ENCODE measurements at regions not wholly inside any gene's neighbourhood (a gene's known extent, or its start where the extent isn't known, plus 50 kb on each side); places are given as distances from the start of the nearest gene placed in this dataset.

DNA sequence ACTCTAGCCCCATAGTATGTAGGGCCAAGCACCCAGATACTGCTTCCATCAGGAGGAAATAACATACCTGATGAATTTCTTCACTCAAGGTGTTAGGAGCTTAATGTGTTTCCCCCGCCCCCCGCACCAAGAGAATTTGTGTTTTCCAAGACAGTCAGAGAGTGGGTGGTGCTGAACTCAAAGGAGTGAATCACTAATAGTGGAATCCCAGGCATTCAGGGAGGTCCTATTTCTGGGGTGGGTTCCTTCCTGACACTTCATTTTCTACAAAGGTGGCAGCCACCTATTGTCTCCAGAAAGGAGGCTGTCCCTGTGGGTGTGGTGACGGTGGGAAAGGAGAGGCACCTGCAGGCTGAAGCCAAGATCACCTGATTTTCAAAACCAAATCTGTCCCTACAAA lies 50.8 kb upstream of the ELF5 start:
- DNase-seq (ENCODE audit: low spot score), result no peak
- FAIRE-seq, result no peak

DNA sequence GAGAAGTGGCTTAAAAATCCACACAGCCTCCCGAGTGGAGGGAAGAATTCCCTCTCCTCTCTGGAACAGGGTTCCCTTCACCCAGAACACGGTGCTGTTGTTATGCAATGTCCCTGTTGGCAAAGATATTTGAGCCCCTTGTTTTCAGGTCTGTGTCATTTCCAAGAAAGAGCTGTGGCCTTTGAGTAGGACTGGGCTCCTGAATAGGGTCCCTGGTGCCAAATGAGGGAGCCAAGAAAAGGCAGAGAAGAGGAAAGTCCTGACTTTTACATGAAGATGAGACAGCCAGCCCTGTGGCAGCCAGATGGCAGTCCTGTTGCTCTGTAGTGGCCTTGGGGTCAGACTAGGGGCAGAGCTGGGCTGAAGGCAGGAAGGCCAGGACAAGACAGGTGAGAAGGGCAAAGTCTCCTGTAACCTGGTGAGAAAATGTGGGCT lies 51.2 kb upstream of the ELF5 start:
- FAIRE-seq (no peak), DNase-seq (ENCODE audit: low spot score) (no peak)

DNA sequence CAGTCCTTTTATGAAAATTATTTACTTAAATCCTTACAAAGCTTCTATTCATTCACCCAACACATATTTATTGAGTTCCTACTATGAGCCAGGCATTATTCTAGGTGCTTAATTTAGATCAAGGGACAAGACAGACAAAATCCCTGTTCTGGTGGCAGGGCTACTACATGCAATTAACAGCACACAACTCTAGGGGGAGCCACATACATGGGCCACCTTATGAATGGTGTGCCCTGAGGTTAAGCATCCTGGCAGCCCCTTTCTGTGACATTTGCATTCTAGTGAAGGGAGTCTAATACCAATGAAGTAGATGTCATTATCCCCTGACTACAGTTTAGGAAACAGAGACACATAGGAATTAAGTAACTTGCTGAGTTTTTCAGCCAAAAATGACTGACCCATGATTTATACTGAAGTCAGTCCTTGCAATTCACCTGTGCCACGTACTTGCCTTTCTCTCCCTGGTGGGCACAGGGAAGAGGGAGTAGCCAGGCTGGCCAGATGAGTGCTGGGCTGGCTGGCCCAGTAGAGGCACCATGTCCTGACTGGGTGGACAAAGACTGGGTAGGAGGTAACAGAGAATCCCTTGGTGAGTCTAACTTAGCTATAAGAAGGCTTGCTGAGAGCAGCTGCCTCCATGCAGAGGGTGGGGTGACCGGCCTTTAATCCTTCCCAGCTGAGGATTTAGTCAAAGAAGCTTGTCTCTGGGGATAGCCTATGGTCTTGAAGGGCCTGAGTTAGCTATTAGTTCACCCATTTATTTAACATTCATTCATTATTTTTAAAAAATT lies 52.0 kb upstream of the ELF5 start:
- DNase-seq (ENCODE audit: low spot score) (no peak), FAIRE-seq (no peak)

DNA sequence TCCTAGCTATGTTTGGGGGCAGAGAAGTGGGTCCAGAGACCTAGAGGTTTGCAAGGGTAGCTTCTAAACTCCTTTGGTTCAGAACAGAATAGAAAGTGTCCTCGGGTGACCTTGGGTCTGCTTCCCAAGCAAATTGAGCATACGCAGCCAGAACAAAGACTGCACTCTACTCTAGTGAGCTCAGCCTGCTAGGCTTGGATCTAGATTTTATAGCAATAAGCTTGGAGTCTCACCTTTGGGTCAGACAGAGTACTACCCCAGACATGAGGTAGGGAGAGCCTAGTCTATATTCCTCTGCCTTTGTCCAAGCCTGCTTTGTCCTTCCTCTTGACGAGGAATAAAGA lies 52.6 kb upstream of the ELF5 start:
- FAIRE-seq, result no peak

DNA sequence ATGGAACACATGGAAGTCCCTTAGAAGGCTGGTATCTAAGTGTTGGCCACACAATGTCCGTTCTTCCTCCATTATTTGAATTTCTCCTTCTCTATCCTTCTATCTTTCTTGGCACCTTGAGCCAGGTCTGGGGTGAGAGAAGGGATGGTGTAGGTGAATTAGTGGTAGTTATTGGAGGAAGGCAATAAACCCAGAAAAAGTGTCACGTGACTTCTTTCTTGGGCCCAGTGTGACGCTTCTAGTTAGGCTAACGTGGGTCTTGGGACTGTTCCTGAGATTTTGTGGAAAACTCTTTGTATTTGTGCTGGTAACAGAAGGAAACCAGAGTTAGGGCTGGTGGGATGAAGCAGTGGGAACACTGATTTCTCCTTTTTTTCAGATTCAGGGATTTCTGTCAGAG lies 53.1 kb upstream of the ELF5 start:
- DNase-seq (ENCODE audit: low spot score) (no peak), FAIRE-seq (no peak)

More for the DNA sequence above, 52.6 kb upstream of the ELF5 start:
- DNase-seq (ENCODE audit: low spot score), result no peak

DNA sequence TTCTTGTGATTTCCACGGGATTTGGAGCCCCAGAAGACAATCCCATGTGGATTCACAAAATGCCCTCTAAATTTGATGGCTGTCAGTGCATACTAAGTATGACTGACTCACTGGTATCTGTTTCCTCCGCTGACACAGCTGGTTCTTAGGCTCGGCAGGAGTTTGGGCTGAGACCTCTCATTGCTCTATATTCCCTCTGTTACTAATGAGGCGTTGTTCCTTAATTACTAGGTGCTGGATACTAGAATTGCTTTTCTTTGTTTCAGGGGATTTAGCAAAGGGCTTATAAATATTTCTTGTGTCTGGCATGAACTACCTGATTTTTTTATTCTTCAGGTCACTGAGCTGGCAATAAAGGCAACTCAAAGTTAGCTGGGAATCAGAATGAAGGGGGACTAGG lies 53.2 kb upstream of the EHF start:
- DNase-seq (ENCODE audit: low spot score), result no peak
- no peak for FAIRE-seq

DNA sequence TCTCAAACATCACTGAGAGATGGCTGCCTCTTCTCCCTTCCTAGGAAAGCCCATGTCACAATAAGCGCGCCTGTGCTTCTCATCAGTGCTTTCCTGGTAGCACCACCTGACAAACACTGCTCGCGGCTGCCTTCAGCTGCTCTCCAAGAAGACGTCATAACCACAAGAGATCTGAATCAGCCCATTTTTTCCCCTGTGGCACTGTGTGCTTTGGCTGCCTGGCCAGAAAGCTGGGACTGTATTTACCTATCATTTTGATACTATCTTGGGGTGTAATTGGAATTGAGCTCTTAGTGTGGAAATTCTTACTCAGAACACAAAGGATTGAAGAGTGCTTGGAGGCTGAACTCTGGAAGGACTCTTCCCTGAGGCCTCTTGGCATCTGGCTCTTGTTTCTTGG lies 50.3 kb upstream of the EHF start:
- FAIRE-seq, result no peak
- DNase-seq (ENCODE audit: low spot score), result peak; percentile 46

Measured in RCC 7860 (cell line).